Posterior cingulate gyrus (tissue), 11 donors: ENCODE measurements at regions not wholly inside any gene's neighbourhood (a gene's known extent, or its start where the extent isn't known, plus 50 kb on each side); places are given as distances from the start of the nearest gene placed in this dataset.

ENCODE experiments used
- DNase-seq, 10 donors: peaks; one replicate each; pipeline versions ENCODE4 v3.0.0 to v3.0.0-alpha.2; 2020 to 2021; ENCODE audit warnings: mixed read lengths in 3 of 10
- intact Hi-C: fragments of 100-400 bp; cut with DNase I; formaldehyde crosslinking; loops from one replicate; pipeline ENCODE4 v1.15.1; 2023

- intact Hi-C loops: no loop called here
- DNase-seq: no peak
Measured at GRCh38 chrX:25067271-25068172, 51.8 kb upstream of the ARX start.

GRCh38 chrX:25066131-25066530 is 50.4 kb upstream of the ARX start:
- DNase-seq: no peak
- intact Hi-C loops: no loop called here
